Stomach (tissue), 4 donors: ENCODE measurements at regions not wholly inside any gene's neighbourhood (a gene's known extent, or its start where the extent isn't known, plus 50 kb on each side); places are given as distances from the start of the nearest gene placed in this dataset.
"Not testable (repeated sequence)": the region's sequence is repeated elsewhere in the genome, so short reads cannot be mapped to it uniquely, and the experiment has no call there.

Source experiments
- CTCF ChIP-seq, 7 experiments: fragments of 450-650 bp in 4 of 7; fragments of 200-600 bp in 3 of 7; sonication (generic) in 3 of 7; IDR thresholded peaks; one replicate each; pipeline ENCODE4 v1.5.1; 2016 to 2019; ENCODE audit warnings: antibody characterized with exemption in 7 of 7, control low read depth in 2 of 7, mild to moderate bottlenecking in 1 of 7
- POLR2A ChIP-seq, 4 donors: fragments of 450-650 bp; IDR thresholded peaks; one replicate each; pipeline ENCODE4 v1.6.1; 2016; ENCODE audit warnings: antibody characterized with exemption in 4 of 4, control low read depth in 2 of 4, mild to moderate bottlenecking in 1 of 4, moderate library complexity in 1 of 4
- POLR2AphosphoS5 ChIP-seq, 3 donors: sonication (generic); formaldehyde crosslinking; IDR thresholded peaks; one replicate each; pipeline ENCODE4 v1.6.1; 2016; ENCODE audit warnings: antibody characterized with exemption in 3 of 3

GRCh38 chr15:20063167-20063566 lies 478.4 kb downstream of the GOLGA6L6 start:
- TF ChIP-seq POLR2A, CTCF, POLR2AphosphoS5 (IDR thresholded peaks at IDR 0.05): not testable (repeated sequence)
